Activated B cell treated with CpG ODN at 0.5 μM for 24 hours (primary cell): ENCODE measurements at regions not wholly inside any gene's neighbourhood (a gene's known extent, or its start where the extent isn't known, plus 50 kb on each side); places are given as distances from the start of the nearest gene placed in this dataset.

Experiments
- ATAC-seq: fragments of 200-7000 bp; cut with Tn5 transposase; one replicate; pipeline ENCODE4 v1.10.0; 2021; ENCODE audit warnings: low read depth, mild to moderate bottlenecking, moderate library complexity
- CTCF ChIA-PET: fragments of 350-600 bp; sonication (Branson Sonifier 250); formaldehyde crosslinking; loops from one replicate; lab custom pipeline; 2021; ENCODE audit warnings: antibody characterized with exemption; lab: Charles Lee
- POLR2A ChIA-PET: fragments of 350-600 bp; sonication (Branson Sonifier 250); formaldehyde crosslinking; loops from one replicate; lab custom pipeline; 2021; ENCODE audit warnings: antibody characterized with exemption; lab: Charles Lee
- DNase-seq: peaks from one replicate; pipeline ENCODE4 v3.0.0; 2022
- H3K27ac Mint-ChIP-seq: one replicate; pipeline ENCODE4 v1.8.0; 2020; ENCODE audit warnings: mixed read lengths
- H3K27me3 Mint-ChIP-seq: one replicate; pipeline ENCODE4 v1.8.0; 2021; ENCODE audit warnings: mixed read lengths
- H3K36me3 Mint-ChIP-seq: one replicate; pipeline ENCODE4 v1.8.0; 2021; ENCODE audit warnings: low read depth, mixed read lengths
- H3K4me1 Mint-ChIP-seq: one replicate; pipeline ENCODE4 v1.8.0; 2021; ENCODE audit warnings: mixed read lengths
- H3K4me3 Mint-ChIP-seq: one replicate; pipeline ENCODE4 v1.8.0; 2020; ENCODE audit warnings: mild to moderate bottlenecking, mixed read lengths
- H3K9me3 Mint-ChIP-seq: one replicate; pipeline ENCODE4 v1.8.0; 2020; ENCODE audit warnings: mixed read lengths
- CTCF ChIP-seq: fragments of 200-600 bp; IDR thresholded peaks from one replicate; pipeline ENCODE4 v1.8.0; 2022; ENCODE audit warnings: antibody characterized with exemption, mild to moderate bottlenecking
- intact Hi-C: fragments of 100-400 bp; cut with micrococcal nuclease; formaldehyde crosslinking; loops from one replicate; pipeline ENCODE4 v1.15.1; 2024

GRCh38 chr13:56338421-56338820 is 802.3 kb upstream of the PRR20A start:
- Mint-ChIP-seq H3K9me3 (peaks cover 21% of the 10 kb centered on the region), H3K27ac (no peak overlapping the region), H3K36me3 (no peaks in the 10 kb centered on the region), H3K4me1 (no peaks in the 10 kb centered on the region), H3K27me3 (no peaks in the 10 kb centered on the region), H3K4me3 (no peak overlapping the region)
- ChIA-PET CTCF (no interaction called here), POLR2A (no interaction called here)
- DNase-seq (no peak), ATAC-seq (no peak)
- intact Hi-C loops = no loop called here
- no peak for TF ChIP-seq CTCF

- Mint-ChIP-seq H3K9me3 (peaks cover 14% of the 10 kb centered on the region), H3K27ac (no peak overlapping the region), H3K4me3 (no peak overlapping the region), H3K4me1 (no peaks in the 10 kb centered on the region), H3K36me3 (no peaks in the 10 kb centered on the region), H3K27me3 (no peaks in the 10 kb centered on the region)
- DNase-seq (no peak), ATAC-seq (no peak)
- intact Hi-C loops = no loop called here
- no peak for TF ChIP-seq CTCF
- ChIA-PET POLR2A (no interaction called here), CTCF (no interaction called here)
Observed at GRCh38 chr13:56347014-56347413, 793.7 kb upstream of the PRR20A start.

- Mint-ChIP-seq H3K4me1 (no peaks in the 10 kb centered on the region), H3K4me3 (no peak overlapping the region), H3K27me3 (no peaks in the 10 kb centered on the region), H3K9me3 (peaks cover 5% of the 10 kb centered on the region), H3K36me3 (no peaks in the 10 kb centered on the region), H3K27ac (no peak overlapping the region)
- POLR2A ChIA-PET = no interaction called here
- ATAC-seq (no peak), DNase-seq (no peak)
- CTCF ChIA-PET = no interaction called here
- TF ChIP-seq CTCF = no peak
- intact Hi-C loops = no loop called here
Observed at GRCh38 chr13:56349866-56350265, 790.9 kb upstream of the PRR20A start.

- H3K27ac Mint-ChIP-seq = no peak overlapping the region
- intact Hi-C loops = no loop called here
- TF ChIP-seq CTCF = no peak
- CTCF ChIA-PET = no interaction called here
- ATAC-seq (no peak), DNase-seq (no peak)
- H3K9me3 Mint-ChIP-seq = peaks cover 7% of the 10 kb centered on the region
- no peaks in the 10 kb centered on the region for H3K27me3 Mint-ChIP-seq
- no peaks in the 10 kb centered on the region for H3K4me1 Mint-ChIP-seq
- no peaks in the 10 kb centered on the region for H3K36me3 Mint-ChIP-seq
- H3K4me3 Mint-ChIP-seq = no peak overlapping the region
- POLR2A ChIA-PET = no interaction called here
Observed at GRCh38 chr13:56351041-56351440, 789.7 kb upstream of the PRR20A start.

GRCh38 chr13:56352361-56352760 is 788.4 kb upstream of the PRR20A start:
- DNase-seq (no peak), ATAC-seq (no peak)
- H3K9me3 Mint-ChIP-seq = peaks cover 7% of the 10 kb centered on the region
- H3K4me3 Mint-ChIP-seq = no peak overlapping the region
- no peaks in the 10 kb centered on the region for H3K4me1 Mint-ChIP-seq
- no peaks in the 10 kb centered on the region for H3K27me3 Mint-ChIP-seq
- H3K36me3 Mint-ChIP-seq = no peaks in the 10 kb centered on the region
- ChIA-PET CTCF (no interaction called here), POLR2A (no interaction called here)
- intact Hi-C loops = no loop called here
- no peak overlapping the region for H3K27ac Mint-ChIP-seq
- no peak for TF ChIP-seq CTCF
